Stimulated activated CD4-positive, alpha-beta T cell treated with anti-CD3 and anti-CD28 coated beads, Interleukin-12 subunit alpha, Interleukin-12 subunit beta, amount 100 ng/mL, for 48 hours (primary cell): ENCODE measurements at regions not wholly inside any gene's neighbourhood (a gene's known extent, or its start where the extent isn't known, plus 50 kb on each side); places are given as distances from the start of the nearest gene placed in this dataset.
"Not testable (repeated sequence)": the region's sequence is repeated elsewhere in the genome, so short reads cannot be mapped to it uniquely, and the experiment has no call there.

Experiments used
- DNase-seq, 3 donors: peaks; one replicate each; pipeline ENCODE4 v3.0.0-alpha.2; 2020; ENCODE audit warnings: low read depth in 2 of 3, low spot score in 1 of 3

DNA sequence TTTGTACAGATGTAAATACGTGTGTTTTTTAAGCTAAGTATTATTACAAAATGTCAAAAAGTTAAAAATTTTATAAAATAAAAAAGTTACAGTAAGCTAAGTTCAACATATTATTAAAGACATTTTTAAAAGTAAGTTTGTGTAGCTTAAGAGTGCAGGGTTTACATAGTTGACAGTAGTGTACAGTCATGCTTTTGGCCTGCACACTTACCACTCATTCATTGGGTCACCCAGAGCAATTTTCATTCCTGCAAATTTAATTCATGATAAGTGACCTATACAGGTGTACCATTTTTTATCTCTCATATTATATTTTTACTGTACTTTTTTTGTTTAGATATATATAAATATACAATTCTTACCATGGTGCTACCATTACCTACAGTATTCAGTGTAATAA lies 769.9 kb upstream of the SLITRK6 start:
- no peak for DNase-seq

DNA sequence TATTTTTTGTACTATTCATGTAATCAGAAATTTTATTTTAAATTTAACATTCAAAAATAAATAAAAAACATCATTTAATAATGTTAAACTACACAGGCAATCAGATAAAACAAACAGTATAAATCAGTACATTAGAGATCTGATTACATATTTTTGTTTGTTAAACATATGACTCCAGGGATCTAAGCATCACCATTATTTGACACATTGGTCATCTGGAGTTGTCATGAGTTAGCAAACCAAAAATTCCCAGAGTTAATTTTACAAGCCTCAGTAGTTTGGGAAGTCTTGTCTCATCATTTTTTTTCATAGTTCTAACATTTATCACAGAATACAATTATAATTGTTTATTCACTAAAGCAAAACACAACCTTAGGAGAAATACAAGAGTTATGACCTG lies 770.8 kb upstream of the SLITRK6 start:
- DNase-seq, result no peak

DNA sequence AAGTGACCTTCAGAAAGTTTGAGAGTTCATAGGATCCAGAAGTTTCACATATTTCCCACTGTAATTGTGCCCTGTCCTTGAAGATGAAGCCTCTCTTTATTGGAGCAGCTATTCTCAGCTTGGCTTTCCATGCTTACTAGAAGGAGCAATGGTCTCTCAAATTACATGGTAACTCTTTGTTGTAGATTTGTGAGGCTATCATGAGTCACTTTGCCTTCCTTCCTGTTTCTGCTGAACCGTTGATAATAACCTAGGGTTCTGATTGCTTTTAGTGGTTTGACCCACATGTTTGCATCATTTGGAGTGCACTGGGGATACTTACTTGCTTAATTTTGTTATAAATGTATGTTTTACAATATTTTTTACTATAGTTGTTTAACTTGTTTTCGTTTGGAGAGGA lies 772.9 kb upstream of the SLITRK6 start:
- DNase-seq, result no peak

DNA sequence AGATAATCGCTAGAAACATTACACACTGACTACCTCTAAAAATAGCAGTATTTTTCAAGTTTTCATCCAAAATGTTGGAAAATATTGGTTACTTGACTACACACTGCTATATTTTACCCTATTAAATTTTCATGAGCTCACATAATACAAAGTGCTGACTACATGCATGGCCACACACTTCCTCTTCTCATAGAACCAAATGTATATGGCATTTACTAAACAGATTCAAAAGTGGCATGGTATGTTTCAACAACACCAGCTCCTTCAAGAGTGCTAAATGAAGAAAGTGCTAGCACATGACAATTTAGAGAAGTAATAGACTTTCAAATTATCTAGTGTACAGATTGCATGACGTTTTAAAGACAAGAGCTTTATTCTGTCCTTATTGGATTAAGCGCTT lies 780.4 kb upstream of the SLITRK6 start:
- DNase-seq, result no peak

DNA sequence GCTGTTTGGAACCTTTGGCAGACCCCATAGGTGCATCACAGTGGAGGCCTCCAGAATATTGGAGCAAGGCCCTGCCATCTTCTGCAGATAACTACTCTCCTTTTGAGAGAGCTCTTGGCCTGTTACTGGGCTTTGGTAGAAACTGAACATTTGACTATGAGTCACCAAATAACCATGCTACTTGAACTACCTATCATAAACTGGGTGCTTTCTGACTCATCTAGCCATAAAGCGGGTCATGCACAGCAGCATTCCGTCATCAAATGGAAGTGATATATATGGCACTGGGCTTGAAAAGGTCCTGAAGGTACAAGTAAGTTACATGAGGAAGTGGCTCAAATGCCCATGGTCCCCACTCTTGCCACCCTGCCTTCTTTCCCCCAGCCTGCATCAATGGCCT lies 782.5 kb upstream of the SLITRK6 start:
- DNase-seq, result no peak

DNA sequence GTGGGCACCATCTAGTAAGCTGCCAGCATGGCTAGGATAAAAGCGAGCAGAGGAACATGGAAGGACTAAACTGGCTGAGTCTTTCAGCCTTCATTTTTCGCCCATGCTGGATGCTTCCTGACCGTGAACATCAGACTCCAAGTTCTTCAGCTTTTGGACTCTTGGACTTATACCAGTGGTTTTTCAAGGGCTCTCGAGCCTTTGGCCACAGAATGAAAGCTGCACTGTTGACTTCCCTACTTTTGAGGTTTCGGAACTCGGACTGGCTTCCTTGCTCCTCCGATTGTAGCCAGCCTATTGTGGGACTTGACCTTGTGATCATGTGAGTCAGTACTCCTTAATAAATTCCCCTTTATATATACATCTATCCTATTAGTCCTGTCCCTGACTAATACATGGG lies 785.1 kb upstream of the SLITRK6 start:
- no peak for DNase-seq

DNA sequence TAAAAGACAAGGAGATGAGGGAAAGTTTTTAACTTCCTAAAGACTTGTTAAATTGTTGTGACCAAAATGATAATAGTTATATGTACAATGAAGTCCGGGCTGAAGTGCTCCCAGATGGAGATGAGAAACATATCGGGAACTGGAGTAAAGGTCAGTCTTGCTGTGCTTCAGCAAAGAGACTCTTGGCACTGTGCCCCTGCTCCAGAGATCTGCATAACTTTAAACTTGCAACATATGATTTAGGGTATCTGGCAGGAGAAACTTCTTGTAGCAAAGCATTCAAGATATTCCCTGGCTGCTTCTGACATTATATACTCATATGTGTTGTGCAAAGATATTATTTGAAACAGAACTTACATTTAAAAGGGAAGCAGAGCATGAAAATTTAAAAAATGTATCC lies 786.6 kb upstream of the SLITRK6 start:
- DNase-seq, result no peak

DNA sequence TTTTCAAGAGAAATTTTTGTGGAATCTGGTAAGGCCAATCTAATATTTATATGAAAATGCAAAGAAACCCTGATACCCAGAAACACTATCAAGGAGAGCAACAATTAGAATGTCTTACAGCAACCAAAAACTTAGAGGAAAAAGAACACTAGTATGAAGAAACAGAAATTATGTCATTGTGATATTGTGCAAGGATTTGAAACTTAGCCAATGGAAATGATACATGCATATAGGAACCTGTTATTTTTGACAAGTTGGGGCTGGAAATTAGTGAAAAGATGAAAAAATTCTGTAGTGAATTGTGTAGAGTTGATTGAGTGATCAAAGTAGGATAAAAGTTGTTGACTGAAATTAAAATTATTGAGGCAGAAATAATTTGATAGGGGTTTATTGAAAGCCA lies 792.6 kb upstream of the SLITRK6 start:
- no peak for DNase-seq

DNA sequence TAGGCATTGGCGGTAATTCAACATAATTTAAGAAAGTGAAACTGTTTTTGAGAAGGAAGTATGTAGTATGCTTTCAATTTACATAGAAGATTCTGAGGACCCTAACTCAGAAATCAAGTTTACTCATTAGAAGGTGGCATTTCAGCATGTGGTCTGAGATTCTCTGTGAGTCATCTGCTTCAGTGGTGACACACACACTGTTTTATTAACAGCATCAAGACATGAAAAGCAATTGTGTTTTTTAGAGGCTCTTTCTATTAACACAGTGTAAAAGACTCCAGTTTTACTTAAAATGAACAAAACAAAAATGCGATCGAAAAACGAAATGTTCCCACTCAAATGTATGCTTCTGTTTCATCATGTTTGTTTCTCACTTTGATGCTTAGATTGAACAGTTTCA lies 802.1 kb upstream of the SLITRK6 start:
- no peak for DNase-seq

DNA sequence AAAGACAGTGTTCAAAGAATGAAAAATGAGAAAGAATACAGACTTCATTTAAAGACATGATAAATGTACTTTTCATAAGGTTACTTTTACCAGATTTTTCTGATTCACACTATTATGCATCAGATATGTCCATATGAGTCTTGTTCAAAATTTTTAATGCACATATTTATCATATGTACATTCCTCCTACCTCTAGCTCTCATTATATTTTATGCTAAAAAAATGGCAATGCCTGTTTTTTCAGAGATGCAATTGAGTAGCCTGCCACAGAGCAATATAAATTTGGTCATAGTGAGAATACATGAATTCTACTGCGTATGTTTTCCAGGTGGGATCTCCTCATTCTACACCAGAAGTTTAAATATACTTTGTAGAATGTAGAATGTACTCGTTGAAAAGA lies 807.0 kb upstream of the SLITRK6 start:
- no peak for DNase-seq

DNA sequence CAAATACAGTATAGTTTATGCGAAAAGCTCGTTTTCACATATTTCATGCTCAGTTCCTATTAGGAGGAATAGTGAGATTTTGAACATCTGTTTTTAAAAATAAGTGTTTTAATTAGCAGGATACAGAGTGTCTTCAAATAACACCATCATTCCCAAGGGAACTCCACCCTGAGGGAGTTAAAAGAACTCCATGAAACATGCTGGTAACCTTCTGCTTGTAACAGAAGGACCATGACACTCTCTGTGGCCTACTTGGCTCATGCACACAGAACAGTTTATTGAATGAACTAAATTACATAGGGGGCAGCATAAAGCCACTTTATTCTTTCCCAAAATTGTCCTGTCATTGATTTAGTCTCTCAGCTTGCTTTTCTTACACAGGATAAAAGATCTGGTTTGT lies 809.5 kb upstream of the SLITRK6 start:
- no peak for DNase-seq

DNA sequence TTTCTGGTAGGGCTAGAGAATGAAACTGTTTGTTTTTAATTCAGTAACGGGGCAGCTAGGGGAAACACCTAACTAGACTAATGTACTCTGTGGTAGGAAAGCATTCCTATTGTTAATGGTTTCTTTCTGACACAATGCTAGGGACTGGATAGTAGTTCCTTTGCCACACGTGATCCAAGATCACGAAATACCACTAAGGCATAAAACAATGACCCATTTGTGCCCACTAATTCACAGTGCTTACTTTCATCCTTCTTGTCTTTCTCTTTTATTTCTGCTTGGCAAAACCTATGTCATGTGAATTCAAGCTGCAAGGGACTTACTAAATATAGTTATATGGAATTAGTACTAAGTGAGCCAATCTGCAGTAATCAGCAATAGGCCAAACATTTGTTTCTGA lies 834.1 kb upstream of the SLITRK6 start:
- DNase-seq, result no peak

DNA sequence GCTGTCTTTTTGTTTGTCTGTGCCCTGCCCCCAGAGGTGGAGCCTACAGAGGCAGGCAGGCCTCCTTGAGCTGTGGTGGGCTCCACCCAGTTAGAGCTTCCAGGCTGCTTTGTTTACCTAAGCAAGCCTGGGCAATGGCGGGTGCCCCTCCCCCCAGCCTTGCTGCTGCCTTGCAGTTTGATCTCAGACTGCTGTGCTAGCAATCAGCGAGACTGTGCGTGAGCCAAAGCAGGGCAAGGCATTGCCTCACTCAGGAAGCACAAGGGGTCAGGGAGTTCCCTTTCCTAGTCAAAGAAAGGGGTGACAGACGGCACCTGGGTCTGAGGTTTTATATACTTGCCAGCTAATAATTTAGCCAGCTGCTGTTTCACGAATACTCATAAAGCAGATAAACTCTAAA lies 852.0 kb upstream of the SLITRK6 start:
- not testable (repeated sequence) for DNase-seq

DNA sequence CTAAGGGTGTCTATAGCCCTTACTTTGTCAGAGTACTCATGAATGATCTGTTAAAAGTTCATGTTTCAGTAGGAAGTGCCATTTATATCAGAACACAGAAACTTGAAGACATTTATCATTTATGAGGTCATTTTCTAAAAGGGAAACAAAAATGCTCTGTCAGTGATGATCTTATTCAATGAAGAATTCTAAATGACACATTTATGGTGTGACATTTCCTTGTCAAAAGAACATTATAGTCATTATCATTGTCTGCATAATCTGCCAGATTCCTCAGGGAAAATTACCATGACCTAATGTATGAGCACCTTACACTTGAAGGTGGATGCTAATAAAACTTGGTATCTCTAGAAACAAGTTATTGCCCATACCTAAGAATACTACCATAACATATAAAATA lies 853.8 kb upstream of the SLITRK6 start:
- no peak for DNase-seq

DNA sequence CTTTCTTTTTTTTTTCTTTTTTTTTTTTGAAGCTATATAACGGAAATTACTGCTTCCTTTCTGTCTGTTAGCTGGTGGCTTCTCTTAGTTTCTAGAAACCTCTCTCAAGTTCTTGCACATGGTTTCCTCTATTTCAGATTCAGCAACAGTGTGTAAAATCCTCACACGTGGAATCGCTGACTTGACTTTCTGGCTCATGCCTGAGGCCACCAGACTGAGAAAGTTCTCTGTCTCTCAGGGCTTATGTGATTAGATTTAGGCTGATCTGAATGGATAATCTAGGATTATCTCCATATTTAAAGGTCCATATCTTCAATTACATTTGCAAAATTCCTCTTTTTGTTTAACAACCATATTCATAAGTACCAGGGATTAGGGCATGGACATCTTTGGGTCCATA lies 856.3 kb upstream of the SLITRK6 start:
- no peak for DNase-seq

DNA sequence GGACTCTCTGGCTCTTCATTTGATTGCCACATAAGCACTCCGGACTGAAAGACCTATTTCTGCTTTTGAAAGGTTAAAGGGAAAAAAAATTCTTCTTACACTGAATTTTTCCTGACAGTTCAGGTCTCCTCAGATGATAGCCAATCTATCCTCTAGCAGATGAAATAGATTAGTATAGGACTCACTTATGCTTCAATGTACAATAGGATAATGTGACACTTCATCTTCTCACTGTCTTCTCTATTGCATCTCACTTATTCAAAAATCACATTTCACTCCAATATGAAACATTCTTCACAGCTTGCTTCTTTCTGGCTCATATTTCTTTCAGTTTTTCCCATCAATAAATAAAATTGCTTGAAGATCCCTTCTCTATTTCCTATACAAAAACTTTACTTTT lies 860.9 kb upstream of the SLITRK6 start:
- no peak for DNase-seq

DNA sequence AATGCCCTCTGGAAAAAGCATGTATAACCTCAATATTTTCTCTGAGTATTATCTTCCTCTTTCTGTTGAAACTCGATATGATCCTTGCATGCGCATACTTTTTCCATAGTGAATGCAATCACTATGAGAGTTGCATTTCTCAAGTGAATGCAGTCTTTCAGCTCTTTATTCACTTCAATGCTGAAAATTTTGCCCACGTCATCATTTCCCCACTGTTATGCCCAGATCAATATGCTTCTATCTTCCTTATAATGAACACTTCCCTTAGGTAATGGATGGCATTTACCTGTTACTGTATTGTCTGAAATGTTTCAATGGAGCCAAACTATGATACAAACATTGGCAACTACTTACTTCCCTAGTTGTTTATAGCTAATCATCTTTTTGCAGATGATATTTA lies 866.6 kb upstream of the SLITRK6 start:
- no peak for DNase-seq

DNA sequence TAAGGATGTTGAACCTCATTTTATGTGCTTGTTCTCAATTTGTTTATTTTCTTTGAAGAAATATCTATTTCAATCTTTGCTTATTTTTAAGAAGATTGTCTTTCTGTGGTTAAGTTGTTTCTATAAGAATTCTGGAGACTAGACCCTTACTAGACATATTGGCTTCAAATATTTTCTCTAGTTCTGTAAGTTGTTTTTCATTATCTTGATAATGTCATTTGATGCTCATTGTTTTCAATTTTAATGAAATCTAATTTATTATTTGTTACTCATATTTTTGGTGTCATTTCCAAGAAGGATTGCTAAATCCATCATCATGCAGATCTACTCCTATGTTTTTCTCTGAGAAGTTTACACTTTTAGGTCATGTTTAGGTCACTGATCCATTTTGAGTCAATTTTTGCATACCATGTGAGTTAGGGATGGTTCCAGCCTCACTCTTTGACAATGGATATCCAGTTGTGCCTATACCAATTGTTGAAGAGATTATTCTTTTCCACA lies 874.8 kb upstream of the SLITRK6 start:
- DNase-seq, result no peak

DNA sequence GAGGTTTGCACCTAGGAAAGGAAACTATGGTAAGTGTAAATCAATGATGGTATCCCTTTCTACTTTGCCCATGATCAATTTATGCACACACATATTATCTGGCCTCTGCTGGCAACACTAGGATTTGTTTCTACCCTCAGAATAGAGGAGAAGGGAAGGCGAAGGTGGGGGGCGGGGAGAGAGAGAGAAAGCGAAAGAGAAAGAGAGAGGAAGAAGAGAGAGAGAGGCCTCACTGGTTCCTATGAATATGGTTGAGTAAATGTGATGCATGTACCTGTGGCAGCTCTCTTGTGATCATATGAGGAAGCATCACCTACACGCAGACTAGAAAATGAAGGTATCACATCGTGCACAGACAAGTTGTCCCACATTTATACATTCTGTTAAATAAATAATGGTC lies 882.0 kb upstream of the SLITRK6 start:
- DNase-seq, result no peak

DNA sequence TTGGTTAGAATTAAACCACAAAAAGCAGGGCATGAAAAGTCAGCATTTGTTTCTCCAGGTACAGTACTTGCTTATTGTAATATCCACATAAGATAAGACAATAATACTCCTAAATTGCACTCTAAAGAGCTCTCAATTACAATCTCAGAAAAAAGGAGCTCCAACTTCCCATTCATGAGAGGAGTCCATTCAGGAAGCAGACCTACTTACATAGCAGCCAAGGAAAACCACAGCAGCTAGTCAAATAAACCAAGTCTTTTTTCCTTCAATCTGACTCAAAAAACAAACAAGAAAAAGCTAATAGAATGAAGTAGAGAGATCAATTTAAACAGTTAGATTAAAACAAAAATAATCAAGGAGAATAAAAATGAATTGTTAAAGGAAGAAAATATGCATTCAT lies 885.2 kb upstream of the SLITRK6 start:
- DNase-seq, result no peak

DNA sequence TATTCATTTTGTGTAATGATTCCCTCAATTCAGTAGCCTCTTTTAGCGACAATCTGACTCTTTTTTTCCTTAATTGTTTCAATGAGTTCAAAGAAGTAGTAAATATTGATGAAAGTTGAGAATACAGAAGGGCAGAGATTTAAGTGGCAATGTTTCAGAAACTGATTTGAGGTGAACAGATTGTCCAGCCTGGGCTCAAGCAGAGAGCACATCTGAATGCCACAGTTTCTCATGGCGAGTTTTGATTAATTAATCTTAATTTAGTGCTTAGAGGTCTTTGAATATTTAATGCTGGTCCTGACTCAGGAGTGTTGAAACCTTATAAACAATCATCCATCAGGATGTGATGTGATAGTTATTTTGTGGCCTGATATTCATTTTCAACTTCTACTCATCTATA lies 890.7 kb upstream of the SLITRK6 start:
- DNase-seq, result no peak

DNA sequence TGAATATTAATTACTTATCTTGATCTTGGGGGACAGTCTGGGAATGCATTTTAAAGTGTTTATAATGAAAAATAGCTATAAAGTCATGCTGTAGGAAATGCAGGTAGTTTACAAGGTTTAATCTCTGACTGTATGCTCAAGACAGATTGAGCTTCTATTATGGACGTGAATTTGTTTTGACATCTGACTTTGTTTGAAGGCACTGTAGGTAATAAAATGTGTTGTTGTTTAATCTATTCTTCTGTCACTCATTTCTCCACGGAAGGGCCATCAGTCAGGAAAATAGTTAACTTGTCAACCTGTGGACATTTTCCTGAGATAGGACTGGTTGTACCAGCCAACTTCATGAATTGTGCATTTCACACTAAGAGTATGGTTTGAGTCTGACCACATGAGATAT lies 893.1 kb upstream of the SLITRK6 start:
- no peak for DNase-seq

DNA sequence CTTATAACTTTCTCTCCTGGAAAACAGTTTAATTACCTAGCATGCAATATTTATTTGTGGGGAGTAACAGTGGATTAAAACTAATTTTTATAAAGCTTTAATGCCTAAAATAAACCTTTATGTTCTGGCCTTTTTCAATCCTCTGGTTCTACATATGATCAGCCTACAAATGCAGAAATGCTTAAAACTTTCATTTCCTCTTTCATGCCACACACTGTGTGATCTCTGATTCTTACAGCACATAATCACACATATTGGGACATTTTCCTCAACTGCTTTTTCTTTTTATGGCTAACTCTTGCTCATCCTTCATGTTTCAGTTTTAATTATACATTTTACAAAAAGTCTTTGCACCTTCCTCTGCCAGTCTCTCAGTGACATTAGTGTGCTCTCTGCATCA lies 910.8 kb upstream of the SLITRK6 start:
- DNase-seq, result no peak

DNA sequence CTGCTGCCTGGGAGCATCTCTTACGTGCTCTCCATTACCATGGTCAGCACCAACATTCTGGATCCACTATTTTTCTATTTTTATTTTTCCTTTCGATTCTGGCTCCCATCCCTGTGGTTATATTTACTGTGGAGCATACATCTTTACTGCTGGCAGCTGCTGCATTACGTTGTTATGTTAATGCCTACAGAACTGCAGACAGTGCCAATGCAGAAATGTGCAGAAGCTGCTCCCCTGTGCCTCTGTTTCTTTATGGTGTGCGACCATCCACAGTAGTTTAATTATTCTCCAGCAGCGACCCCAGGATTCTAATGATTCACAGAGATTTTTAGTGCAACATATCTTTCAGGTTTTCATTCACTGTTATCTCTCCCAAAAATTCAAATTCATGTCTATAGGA lies 911.7 kb upstream of the SLITRK6 start:
- no peak for DNase-seq
